RWPE2 (cell line): ENCODE measurements at regions not wholly inside any gene's neighbourhood (a gene's known extent, or its start where the extent isn't known, plus 50 kb on each side); places are given as distances from the start of the nearest gene placed in this dataset.

Source experiments
- ATAC-seq: fragments of 200-7000 bp; cut with Tn5 transposase; 3 replicates; pipeline ENCODE4 v1.9.1; 2021; ENCODE audit warnings: low read depth
- DNase-seq: peaks from one replicate; pipeline ENCODE4 v3.0.0-alpha.2; 2020; ENCODE audit warnings: low spot score
- H3K27ac ChIP-seq: fragments of 450-650 bp; 2 replicates; pipeline ENCODE4 v1.5.1; 2017; ENCODE audit warnings: mild to moderate bottlenecking; ENCODE audit not compliant: poor library complexity, severe bottlenecking
- H3K27me3 ChIP-seq: fragments of 250-450 bp; sonication (Bioruptor Pico); 2 replicates; pipeline ENCODE4 v1.5.1; 2021; ENCODE audit warnings: mild to moderate bottlenecking, moderate library complexity; ENCODE audit not compliant: insufficient read depth, poor library complexity, severe bottlenecking
- H3K36me3 ChIP-seq: fragments of 250-450 bp; sonication (Bioruptor Pico); 2 replicates; pipeline ENCODE4 v1.5.1; 2020; ENCODE audit warnings: low read depth, mild to moderate bottlenecking, moderate library complexity
- H3K4me1 ChIP-seq: fragments of 250-450 bp; sonication (Bioruptor Pico); 2 replicates; pipeline ENCODE4 v1.5.1; 2021; ENCODE audit warnings: mild to moderate bottlenecking, moderate library complexity; ENCODE audit not compliant: insufficient read depth, poor library complexity, severe bottlenecking
- H3K4me3 ChIP-seq: fragments of 250-450 bp; sonication (Bioruptor Pico); 2 replicates; pipeline ENCODE4 v1.5.1; 2021; ENCODE audit warnings: mild to moderate bottlenecking, moderate library complexity; ENCODE audit not compliant: severe bottlenecking
- H3K9me3 ChIP-seq: fragments of 250-450 bp; sonication (Bioruptor Pico); 2 replicates; pipeline ENCODE4 v1.5.1; 2021; ENCODE audit warnings: mild to moderate bottlenecking, moderate library complexity; ENCODE audit not compliant: severe bottlenecking
- TF ChIP-seq, protein P1 (sequence below): fragments of 450-650 bp; IDR thresholded peaks from one replicate; pipeline ENCODE4 v1.5.1; 2017; ENCODE audit warnings: mild to moderate bottlenecking, moderate library complexity; ENCODE audit not compliant: poor library complexity, severe bottlenecking

DNA sequence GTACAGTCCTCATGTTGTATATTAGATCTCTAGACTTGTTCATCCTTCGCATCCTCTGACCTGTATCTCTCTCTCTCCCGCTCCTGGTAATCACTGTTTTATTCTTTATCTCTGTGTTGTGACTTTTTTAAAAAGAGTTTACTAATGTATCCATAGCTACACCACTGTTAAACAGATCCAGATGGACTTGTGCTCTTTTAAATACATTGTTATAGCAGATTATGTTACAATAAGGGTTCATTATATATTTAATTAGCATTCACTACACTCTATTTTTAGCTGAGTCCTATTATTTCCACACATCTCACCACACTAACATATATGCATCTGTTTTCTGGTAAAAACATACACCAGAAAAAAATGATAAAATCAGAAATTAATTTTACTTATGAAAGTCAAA, 90.5 kb downstream of the RBM43 start:
- Histone ChIP-seq H3K27me3 (peaks cover 5% of the 10 kb centered on the region), H3K4me1 (no peaks in the 10 kb centered on the region), H3K9me3 (no peaks in the 10 kb centered on the region), H3K4me3 (no peak overlapping the region), H3K36me3 (no peaks in the 10 kb centered on the region), H3K27ac (no peak overlapping the region)
- TF ChIP-seq, protein P1, sequence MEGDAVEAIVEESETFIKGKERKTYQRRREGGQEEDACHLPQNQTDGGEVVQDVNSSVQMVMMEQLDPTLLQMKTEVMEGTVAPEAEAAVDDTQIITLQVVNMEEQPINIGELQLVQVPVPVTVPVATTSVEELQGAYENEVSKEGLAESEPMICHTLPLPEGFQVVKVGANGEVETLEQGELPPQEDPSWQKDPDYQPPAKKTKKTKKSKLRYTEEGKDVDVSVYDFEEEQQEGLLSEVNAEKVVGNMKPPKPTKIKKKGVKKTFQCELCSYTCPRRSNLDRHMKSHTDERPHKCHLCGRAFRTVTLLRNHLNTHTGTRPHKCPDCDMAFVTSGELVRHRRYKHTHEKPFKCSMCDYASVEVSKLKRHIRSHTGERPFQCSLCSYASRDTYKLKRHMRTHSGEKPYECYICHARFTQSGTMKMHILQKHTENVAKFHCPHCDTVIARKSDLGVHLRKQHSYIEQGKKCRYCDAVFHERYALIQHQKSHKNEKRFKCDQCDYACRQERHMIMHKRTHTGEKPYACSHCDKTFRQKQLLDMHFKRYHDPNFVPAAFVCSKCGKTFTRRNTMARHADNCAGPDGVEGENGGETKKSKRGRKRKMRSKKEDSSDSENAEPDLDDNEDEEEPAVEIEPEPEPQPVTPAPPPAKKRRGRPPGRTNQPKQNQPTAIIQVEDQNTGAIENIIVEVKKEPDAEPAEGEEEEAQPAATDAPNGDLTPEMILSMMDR = no peak
- ATAC-seq = no peak
- DNase-seq = no peak

- Histone ChIP-seq H3K27ac (no peak overlapping the region), H3K9me3 (no peaks in the 10 kb centered on the region), H3K27me3 (no peaks in the 10 kb centered on the region), H3K4me3 (no peak overlapping the region), H3K36me3 (no peaks in the 10 kb centered on the region), H3K4me1 (no peaks in the 10 kb centered on the region)
- TF ChIP-seq, protein P1 = no peak
- DNase-seq = no peak
- no peak for ATAC-seq
Observed at GRCh38 chr2:151166410-151166809, 95.3 kb downstream of the RBM43 start.

- TF ChIP-seq, protein P1 = no peak
- H3K9me3 ChIP-seq = no peaks in the 10 kb centered on the region
- no peak for ATAC-seq
- no peak overlapping the region for H3K4me3 ChIP-seq
- H3K27ac ChIP-seq = no peak overlapping the region
- H3K36me3 ChIP-seq = no peaks in the 10 kb centered on the region
- no peak for DNase-seq
- no peaks in the 10 kb centered on the region for H3K4me1 ChIP-seq
- no peaks in the 10 kb centered on the region for H3K27me3 ChIP-seq
Observed at GRCh38 chr2:151165105-151165684, 96.5 kb downstream of the RBM43 start.

DNA sequence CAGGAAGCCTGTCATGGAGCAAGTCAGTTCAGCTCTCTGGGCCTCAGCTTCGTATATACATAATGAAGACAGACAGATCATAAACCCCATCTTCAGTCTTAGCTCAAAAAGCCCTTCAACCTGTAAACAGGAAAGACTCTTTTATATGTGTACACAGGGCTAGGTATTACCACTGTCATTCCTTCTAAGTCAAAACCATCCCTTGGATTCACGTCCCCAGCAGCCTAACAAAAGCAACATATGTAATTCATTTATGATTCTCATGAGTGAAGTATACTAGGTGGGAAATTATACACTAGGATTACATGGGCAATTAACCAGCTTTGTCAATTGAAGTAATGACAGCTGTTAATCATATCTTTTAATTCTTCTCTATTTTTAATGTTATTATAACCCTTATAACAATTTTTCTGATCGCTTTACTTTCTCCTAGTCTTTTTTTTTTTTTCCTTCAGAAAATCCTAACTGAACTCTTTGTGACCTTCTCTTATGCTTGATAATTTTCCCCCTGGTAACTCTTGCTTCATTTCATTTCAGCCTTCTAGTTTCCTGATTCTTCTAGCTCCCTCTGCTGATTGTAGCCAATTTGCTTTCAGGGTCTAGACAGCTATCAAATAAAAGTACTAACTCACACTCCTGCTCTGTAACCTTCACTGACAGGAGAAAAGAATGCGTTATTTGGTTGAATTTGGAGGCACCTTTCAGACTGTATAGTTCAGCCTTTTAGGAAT, 99.7 kb downstream of the RBM43 start:
- Histone ChIP-seq H3K4me3 (no peak overlapping the region), H3K9me3 (no peaks in the 10 kb centered on the region), H3K36me3 (no peaks in the 10 kb centered on the region), H3K4me1 (no peaks in the 10 kb centered on the region), H3K27me3 (no peaks in the 10 kb centered on the region), H3K27ac (no peak overlapping the region)
- no peak for ATAC-seq
- TF ChIP-seq, protein P1 = peak; percentile 31
- DNase-seq = no peak

DNA sequence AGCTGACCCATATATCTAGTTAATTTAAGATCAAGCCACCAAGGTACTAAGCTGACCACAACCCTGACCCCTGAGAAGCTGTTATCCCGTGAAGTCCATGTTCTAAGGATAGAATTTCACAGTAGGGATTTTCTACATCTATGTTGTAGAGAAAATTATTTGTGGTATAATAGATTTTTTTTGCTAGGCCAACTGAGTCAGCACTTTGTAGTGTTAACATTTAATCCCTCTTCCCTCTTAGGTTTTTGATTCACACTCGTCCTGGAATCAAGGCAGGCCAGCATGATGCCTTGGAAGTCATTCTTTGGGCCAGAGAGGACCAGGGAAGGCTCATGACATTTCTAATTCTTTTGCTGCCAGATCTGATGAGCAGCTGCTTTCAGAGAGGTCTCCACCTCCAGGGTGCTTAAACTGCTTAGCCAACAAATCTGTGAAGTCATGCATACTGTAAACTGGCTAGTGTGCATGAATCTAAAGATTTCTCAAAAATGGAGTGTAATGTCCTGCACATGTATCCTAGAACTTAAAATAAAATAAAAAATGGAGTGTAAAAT, 102.5 kb downstream of the RBM43 start:
- H3K4me3 ChIP-seq = no peak overlapping the region
- no peak overlapping the region for H3K27ac ChIP-seq
- no peaks in the 10 kb centered on the region for H3K36me3 ChIP-seq
- DNase-seq (no peak), ATAC-seq (no peak)
- H3K27me3 ChIP-seq = no peaks in the 10 kb centered on the region
- TF ChIP-seq, protein P1 = no peak
- H3K9me3 ChIP-seq = no peaks in the 10 kb centered on the region
- H3K4me1 ChIP-seq = no peaks in the 10 kb centered on the region
